HepG2 (cell line): ENCODE measurements at regions not wholly inside any gene's neighbourhood (a gene's known extent, or its start where the extent isn't known, plus 50 kb on each side); places are given as distances from the start of the nearest gene placed in this dataset.

Experiments used
- ATAC-seq: fragments of 200-7000 bp; cut with Tn5 transposase; 3 replicates; pipeline ENCODE4 v1.9.1; 2020; ENCODE audit warnings: mild to moderate bottlenecking, moderate library complexity
- BruUV-seq: library from RNA; stranded (reverse); fragments of 400-500 nt; replicated peaks from 2 replicates; lab custom pipeline; 2021; lab: Mats Ljungman, UMichigan
- CTCF ChIA-PET: fragments of 300-600 bp; formaldehyde crosslinking; extraction: SDS; loops from one replicate; lab custom pipeline; 2021; ENCODE audit warnings: low total read pairs, inconsistent platforms, low intra/inter-chr PET ratio; lab: Yijun Ruan, JAX
- POLR2A ChIA-PET: fragments of 350-600 bp; sonication (Branson Sonifier 250); formaldehyde crosslinking; loops from one replicate; lab custom pipeline; 2020; ENCODE audit warnings: antibody characterized with exemption, inconsistent platforms; lab: Yijun Ruan, JAX
- DNase-seq: peaks from one replicate; pipeline ENCODE4 v3.0.0-alpha.2; 2015; ENCODE audit warnings: low spot score
- FAIRE-seq: peaks from 3 replicates; lab custom pipeline; 2011; peaks lifted over from hg19 to GRCh38; lab: Jason Lieb, UNC
- H2AFZ ChIP-seq: one replicate; pipeline ENCODE4 v1.6.1; 2011; ENCODE audit warnings: low read length, inconsistent platforms
- H3K27ac ChIP-seq: fragments of 300-600 bp; 3 replicates; pipeline ENCODE4 v1.8.0; 2011; ENCODE audit warnings: mixed run types, mild to moderate bottlenecking, mixed read lengths, low read length, inconsistent platforms; ENCODE audit not compliant: insufficient read depth; ENCODE audit errors: extremely low read length
- H3K27me3 ChIP-seq, 2 experiments: fragments of 200-600 bp in 1 of 2; 2 replicates in 1 of 2; 3 replicates in 1 of 2; pipeline versions ENCODE4 v1.6.0 to v1.8.0; 2011; ENCODE audit warnings: low read length in 2 of 2, mild to moderate bottlenecking in 2 of 2, moderate library complexity in 2 of 2, inconsistent platforms in 1 of 2; ENCODE audit not compliant: insufficient read depth in 2 of 2, control insufficient read depth in 1 of 2
- H3K36me3 ChIP-seq, 2 experiments: fragments of 200-600 bp in 1 of 2; replicated peaks in 1 of 2; 2 replicates in 1 of 2; 3 replicates in 1 of 2; pipeline versions ENCODE4 v1.5.1 to v1.8.0; 2011; ENCODE audit warnings: low read length in 2 of 2, inconsistent platforms in 1 of 2; ENCODE audit not compliant: insufficient read depth in 2 of 2, control insufficient read depth in 1 of 2
- H3K4me1 ChIP-seq: 2 replicates; pipeline ENCODE4 v1.5.1; 2012; ENCODE audit warnings: low read length, inconsistent platforms; ENCODE audit not compliant: insufficient read depth
- H3K4me2 ChIP-seq: 2 replicates; pipeline ENCODE4 v1.6.0; 2011; ENCODE audit warnings: low read depth, low read length, inconsistent platforms
- H3K4me3 ChIP-seq, 3 experiments: fragments of 200-600 bp in 1 of 3; sonication (generic), shearing (Covaris generic) in 1 of 3; replicated peaks in 1 of 3; 2 replicates each; pipeline ENCODE4 v1.5.1; 2011 to 2016; ENCODE audit warnings: low read length in 3 of 3, inconsistent platforms in 2 of 3, low read depth in 2 of 3, mild to moderate bottlenecking in 2 of 3, control low read depth in 1 of 3, mixed read lengths in 1 of 3; ENCODE audit not compliant: insufficient read depth in 1 of 3
- H3K79me2 ChIP-seq: one replicate; pipeline ENCODE4 v1.6.1; 2011; ENCODE audit warnings: low read length, inconsistent platforms; ENCODE audit not compliant: insufficient read depth
- H3K9ac ChIP-seq: 2 replicates; pipeline ENCODE4 v1.6.0; 2011; ENCODE audit warnings: mild to moderate bottlenecking, low read depth, low read length, inconsistent platforms; ENCODE audit not compliant: insufficient read depth
- H3K9me3 ChIP-seq: 2 replicates; pipeline ENCODE4 v1.5.1; 2012; ENCODE audit warnings: mild to moderate bottlenecking, low read length
- H4K20me1 ChIP-seq: 2 replicates; pipeline ENCODE4 v1.6.0; 2011; ENCODE audit warnings: inconsistent platforms, mild to moderate bottlenecking, low read length, moderate library complexity; ENCODE audit not compliant: insufficient read depth
- CCDC6 ChIP-seq: sonication (generic); formaldehyde crosslinking; IDR thresholded peaks from 2 replicates; pipeline ENCODE4 v1.8.1; 2022; ENCODE audit warnings: mild to moderate bottlenecking, missing genetic modification reagents, moderate library complexity
- MED8 ChIP-seq: sonication (generic); formaldehyde crosslinking; IDR thresholded peaks from 2 replicates; pipeline ENCODE4 v1.8.1; 2023; ENCODE audit warnings: mild to moderate bottlenecking, missing genetic modification reagents; ENCODE audit not compliant: insufficient replicate concordance
- NBN ChIP-seq: fragments of 450-650 bp; conservative IDR thresholded peaks from 2 replicates; pipeline ENCODE4 v1.6.1; 2017
- NCOA5 ChIP-seq: sonication (generic); formaldehyde crosslinking; IDR thresholded peaks from 2 replicates; pipeline ENCODE4 v1.4.0; 2020; ENCODE audit warnings: missing genetic modification reagents
- PHB2 ChIP-seq: fragments of 450-650 bp; IDR thresholded peaks from 2 replicates; pipeline ENCODE4 v1.6.1; 2018; ENCODE audit not compliant: partially characterized antibody
- U2AF1 ChIP-seq: fragments of 200-400 bp; formaldehyde crosslinking; optimal IDR thresholded peaks from 2 replicates; pipeline ENCODE3; 2017; ENCODE audit warnings: mild to moderate bottlenecking, low read depth, low read length
- ZNF501 ChIP-seq: sonication (generic); formaldehyde crosslinking; IDR thresholded peaks from 2 replicates; pipeline ENCODE4 v1.5.1; 2020; ENCODE audit warnings: mild to moderate bottlenecking, moderate library complexity, missing genetic modification reagents
- ZNF737 ChIP-seq: sonication (generic); formaldehyde crosslinking; IDR thresholded peaks from 2 replicates; pipeline ENCODE4 v1.5.0; 2020; ENCODE audit warnings: missing genetic modification reagents, mild to moderate bottlenecking, borderline replicate concordance
- ZNF883 ChIP-seq: sonication (generic); formaldehyde crosslinking; IDR thresholded peaks from 2 replicates; pipeline ENCODE4 v1.5.1; 2020; ENCODE audit warnings: mild to moderate bottlenecking, missing genetic modification reagents; ENCODE audit errors: not compliant biosample characterization
- WGBS: methylation state at CpG from one replicate; pipeline ENCODE4 v1.1.6; 2017; ENCODE audit warnings: low lambda C conversion rate; 5-methylcytosine and 5-hydroxymethylcytosine counted together
- in situ Hi-C: cut with HindIII; loops from 2 replicates; pipeline ENCODE4 v1.10.0; 2017; ENCODE audit warnings: low pct_unique_long_range_greater_than_20kb; ENCODE audit not compliant: extremely low pct_ligation_motif_present
- intact Hi-C: fragments of 100-400 bp; cut with micrococcal nuclease; formaldehyde crosslinking; loops from one replicate; pipeline ENCODE4 v1.10.0; 2022; ENCODE audit not compliant: unreplicated experiment
- TF ChIP-seq, protein P1 (sequence below), 2 experiments: sonication (generic) in 1 of 2; formaldehyde crosslinking in 1 of 2; IDR thresholded peaks; 2 replicates each; pipeline versions ENCODE4 v1.6.1 to v1.9.0; 2014 to 2022; ENCODE audit warnings: antibody characterized with exemption in 1 of 2, borderline replicate concordance in 1 of 2, inconsistent platforms in 1 of 2, low read depth in 1 of 2, missing genetic modification reagents in 1 of 2
- TF ChIP-seq, protein P2 (sequence below): sonication (generic); formaldehyde crosslinking; IDR thresholded peaks from 2 replicates; pipeline ENCODE4 v1.8.0; 2022; ENCODE audit warnings: mild to moderate bottlenecking, missing genetic modification reagents, borderline replicate concordance
- TF ChIP-seq, protein P3 (sequence below): sonication (generic); formaldehyde crosslinking; IDR thresholded peaks from 2 replicates; pipeline ENCODE4 v1.4.0; 2020; ENCODE audit warnings: missing genetic modification reagents

DNA sequence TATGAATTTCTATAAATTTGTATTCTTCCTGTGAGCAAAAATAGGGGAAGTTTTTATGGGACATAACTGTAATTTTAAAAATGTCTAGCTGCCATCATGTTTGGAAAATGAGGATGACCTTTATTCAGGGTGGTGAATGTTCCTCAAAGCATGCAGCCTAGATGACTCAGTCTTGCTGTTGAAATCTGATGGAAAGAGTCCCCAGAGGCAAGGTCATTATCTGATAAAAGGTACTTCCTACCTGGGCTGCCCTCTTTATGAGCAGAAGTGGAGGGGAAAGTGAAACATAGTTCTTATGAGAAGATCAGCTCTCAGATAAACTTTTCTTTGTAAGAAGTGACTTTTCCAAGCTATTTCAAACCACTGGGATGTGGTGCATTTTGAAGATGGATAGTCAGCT lies 1144.7 kb upstream of the PIK3C3 start (continued):
- TF ChIP-seq MED8 (CRISPR knock-in tag), result no peak
- no peak for TF ChIP-seq ZNF883 (CRISPR knock-in tag)
- no peak for TF ChIP-seq ZNF501 (CRISPR knock-in tag)
- no peak for TF ChIP-seq CCDC6

DNA sequence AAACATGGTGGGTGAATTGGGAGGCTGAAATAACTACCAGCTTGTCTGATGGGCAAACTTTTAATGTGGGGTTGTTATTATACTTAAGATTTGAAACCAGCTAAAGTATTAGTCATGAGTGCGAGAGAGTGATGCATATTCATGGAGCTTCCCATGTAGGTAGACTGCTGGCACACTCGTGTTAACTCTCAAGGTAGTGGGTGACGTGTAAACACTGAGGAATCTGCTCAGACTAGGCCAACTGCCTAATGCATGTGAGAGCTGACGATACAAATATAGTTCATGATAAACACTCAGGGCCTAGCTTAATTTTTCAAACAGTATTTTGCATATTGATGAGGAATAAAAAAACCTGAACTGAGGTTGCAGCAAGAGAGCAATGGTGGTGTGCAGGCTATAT lies 1165.7 kb upstream of the PIK3C3 start:
- no peaks in the 10 kb centered on the region for H3K4me1 ChIP-seq
- no peak for ATAC-seq
- H3K79me2 ChIP-seq, result no peaks in the 10 kb centered on the region
- no peak overlapping the region for H3K9ac ChIP-seq
- DNase-seq, result no peak
- no peaks in the 10 kb centered on the region for H3K36me3 ChIP-seq
- intact Hi-C loops (no loop called here), in situ Hi-C loops (no loop called here)
- ChIA-PET POLR2A (no interaction called here), CTCF (no interaction called here)
- no peak overlapping the region for H3K4me2 ChIP-seq
- WGBS, result 13% methylated on average over 4 of the region's 4 CpGs
- H3K27me3 ChIP-seq, result no peaks in the 10 kb centered on the region; a peak in 1 of 5 replicates
- no peak overlapping the region for H3K4me3 ChIP-seq
- no peak overlapping the region for H2AFZ ChIP-seq
- no peak overlapping the region for H3K27ac ChIP-seq
- no peak for FAIRE-seq
- 0 out of 2 replicates have a peak, but pooled peaks cover 5% of the 10 kb centered on the region for H3K9me3 ChIP-seq
- no peaks in the 10 kb centered on the region for H4K20me1 ChIP-seq
- no TSS peak for BruUV-seq
- TF ChIP-seq NCOA5 (no peak), U2AF1 (no peak), ZNF737 (CRISPR knock-in tag) (no peak), PHB2 (no peak), NBN (no peak)
- TF ChIP-seq, protein P1, sequence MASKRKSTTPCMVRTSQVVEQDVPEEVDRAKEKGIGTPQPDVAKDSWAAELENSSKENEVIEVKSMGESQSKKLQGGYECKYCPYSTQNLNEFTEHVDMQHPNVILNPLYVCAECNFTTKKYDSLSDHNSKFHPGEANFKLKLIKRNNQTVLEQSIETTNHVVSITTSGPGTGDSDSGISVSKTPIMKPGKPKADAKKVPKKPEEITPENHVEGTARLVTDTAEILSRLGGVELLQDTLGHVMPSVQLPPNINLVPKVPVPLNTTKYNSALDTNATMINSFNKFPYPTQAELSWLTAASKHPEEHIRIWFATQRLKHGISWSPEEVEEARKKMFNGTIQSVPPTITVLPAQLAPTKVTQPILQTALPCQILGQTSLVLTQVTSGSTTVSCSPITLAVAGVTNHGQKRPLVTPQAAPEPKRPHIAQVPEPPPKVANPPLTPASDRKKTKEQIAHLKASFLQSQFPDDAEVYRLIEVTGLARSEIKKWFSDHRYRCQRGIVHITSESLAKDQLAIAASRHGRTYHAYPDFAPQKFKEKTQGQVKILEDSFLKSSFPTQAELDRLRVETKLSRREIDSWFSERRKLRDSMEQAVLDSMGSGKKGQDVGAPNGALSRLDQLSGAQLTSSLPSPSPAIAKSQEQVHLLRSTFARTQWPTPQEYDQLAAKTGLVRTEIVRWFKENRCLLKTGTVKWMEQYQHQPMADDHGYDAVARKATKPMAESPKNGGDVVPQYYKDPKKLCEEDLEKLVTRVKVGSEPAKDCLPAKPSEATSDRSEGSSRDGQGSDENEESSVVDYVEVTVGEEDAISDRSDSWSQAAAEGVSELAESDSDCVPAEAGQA (IDR thresholded peaks at IDR 0.05; ENCODE audit: low read depth), result no peak
- TF ChIP-seq, protein P1 (CRISPR knock-in tag; IDR thresholded peaks at IDR 0.05; ENCODE audit: borderline replicate concordance), result no peak
- TF ChIP-seq, protein P2, sequence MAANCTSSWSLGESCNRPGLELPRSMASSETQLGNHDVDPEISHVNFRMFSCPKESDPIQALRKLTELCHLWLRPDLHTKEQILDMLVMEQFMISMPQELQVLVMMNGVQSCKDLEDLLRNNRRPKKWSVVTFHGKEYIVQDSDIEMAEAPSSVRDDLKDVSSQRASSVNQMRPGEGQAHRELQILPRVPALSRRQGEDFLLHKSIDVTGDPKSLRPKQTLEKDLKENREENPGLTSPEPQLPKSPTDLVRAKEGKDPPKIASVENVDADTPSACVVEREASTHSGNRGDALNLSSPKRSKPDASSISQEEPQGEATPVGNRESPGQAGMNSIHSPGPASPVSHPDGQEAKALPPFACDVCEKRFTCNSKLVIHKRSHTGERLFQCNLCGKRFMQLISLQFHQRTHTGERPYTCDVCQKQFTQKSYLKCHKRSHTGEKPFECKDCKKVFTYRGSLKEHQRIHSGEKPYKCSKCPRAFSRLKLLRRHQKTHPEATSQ (CRISPR knock-in tag), result no peak
- TF ChIP-seq, protein P3, sequence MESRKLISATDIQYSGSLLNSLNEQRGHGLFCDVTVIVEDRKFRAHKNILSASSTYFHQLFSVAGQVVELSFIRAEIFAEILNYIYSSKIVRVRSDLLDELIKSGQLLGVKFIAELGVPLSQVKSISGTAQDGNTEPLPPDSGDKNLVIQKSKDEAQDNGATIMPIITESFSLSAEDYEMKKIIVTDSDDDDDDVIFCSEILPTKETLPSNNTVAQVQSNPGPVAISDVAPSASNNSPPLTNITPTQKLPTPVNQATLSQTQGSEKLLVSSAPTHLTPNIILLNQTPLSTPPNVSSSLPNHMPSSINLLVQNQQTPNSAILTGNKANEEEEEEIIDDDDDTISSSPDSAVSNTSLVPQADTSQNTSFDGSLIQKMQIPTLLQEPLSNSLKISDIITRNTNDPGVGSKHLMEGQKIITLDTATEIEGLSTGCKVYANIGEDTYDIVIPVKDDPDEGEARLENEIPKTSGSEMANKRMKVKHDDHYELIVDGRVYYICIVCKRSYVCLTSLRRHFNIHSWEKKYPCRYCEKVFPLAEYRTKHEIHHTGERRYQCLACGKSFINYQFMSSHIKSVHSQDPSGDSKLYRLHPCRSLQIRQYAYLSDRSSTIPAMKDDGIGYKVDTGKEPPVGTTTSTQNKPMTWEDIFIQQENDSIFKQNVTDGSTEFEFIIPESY (CRISPR knock-in tag), result no peak
